ENCODE measurements at regions not wholly inside any gene's neighbourhood (a gene's known extent, or its start where the extent isn't known, plus 50 kb on each side); places are given as distances from the start of the nearest gene placed in this dataset.

- ChIA-PET POLR2A (interaction anchor here (0.6 kb wide), 1 partner anchor 108 kb away, joined by 6 read pairs; no protein-coding TSS in a partner anchor), CTCF (no interaction called here)
- H3K4me1 Mint-ChIP-seq (ENCODE audit: low read depth, unreplicated experiment), result no peaks in the 10 kb centered on the region
- Histone ChIP-seq H3K4me1 (no peaks in the 10 kb centered on the region), H3K9me3 (no peaks in the 10 kb centered on the region), H3K4me3 (ENCODE audit: low read depth, low read length) (no peak overlapping the region), H3K36me3 (ENCODE audit: control insufficient read depth, insufficient read depth, low read length) (no peaks in the 10 kb centered on the region), H3K27me3 (replicated peaks; ENCODE audit: control insufficient read depth, insufficient read depth, low read length) (no peaks in the 10 kb centered on the region)
- no peak overlapping the region for H3K4me3 Mint-ChIP-seq (ENCODE audit: unreplicated experiment)
- no peak overlapping the region for H3K27ac Mint-ChIP-seq (ENCODE audit: unreplicated experiment)
- no TSS peak for BruUV-seq (replicated peaks)
- no peaks in the 10 kb centered on the region for H3K9me3 Mint-ChIP-seq (ENCODE audit: unreplicated experiment)
- DNase-seq, result no peak
- no peak for TF ChIP-seq CTCF (IDR thresholded peaks at IDR 0.05; ENCODE audit: insufficient read depth in 1 of 2, low read depth in 1 of 2, low read length in 1 of 2, severe bottlenecking in 1 of 2, unreplicated experiment in 1 of 2)
- no peaks in the 10 kb centered on the region for H3K27me3 Mint-ChIP-seq (ENCODE audit: insufficient read depth, unreplicated experiment)
- no peaks in the 10 kb centered on the region for H3K36me3 Mint-ChIP-seq (ENCODE audit: insufficient read depth, unreplicated experiment)
- intact Hi-C loops (cut with micrococcal nuclease; ENCODE audit: unreplicated experiment), result no loop called here
Observed at GRCh38 chr5:125149110-125149509, 402.7 kb upstream of the ZNF608 start.

DNA sequence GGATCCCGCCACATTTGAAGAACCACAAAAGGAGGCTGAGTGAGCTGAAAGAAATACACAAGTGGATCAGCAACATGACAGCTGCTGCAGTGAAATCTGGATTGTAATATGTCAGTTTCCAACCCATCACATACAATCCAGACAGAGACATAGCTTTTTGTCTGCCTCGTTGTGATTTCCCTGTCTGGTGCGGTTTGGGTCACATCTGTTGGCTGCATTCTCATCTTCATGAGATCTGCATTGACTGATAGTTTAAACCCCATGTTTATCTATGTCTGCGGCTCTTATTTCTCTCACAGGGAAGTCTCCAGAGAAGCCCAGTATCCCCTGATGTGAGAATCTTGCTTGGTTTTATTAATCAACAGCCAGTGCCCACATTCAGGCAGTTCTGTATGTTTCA, 403.1 kb upstream of the ZNF608 start:
- H3K9me3 ChIP-seq, result no peaks in the 10 kb centered on the region

DNA sequence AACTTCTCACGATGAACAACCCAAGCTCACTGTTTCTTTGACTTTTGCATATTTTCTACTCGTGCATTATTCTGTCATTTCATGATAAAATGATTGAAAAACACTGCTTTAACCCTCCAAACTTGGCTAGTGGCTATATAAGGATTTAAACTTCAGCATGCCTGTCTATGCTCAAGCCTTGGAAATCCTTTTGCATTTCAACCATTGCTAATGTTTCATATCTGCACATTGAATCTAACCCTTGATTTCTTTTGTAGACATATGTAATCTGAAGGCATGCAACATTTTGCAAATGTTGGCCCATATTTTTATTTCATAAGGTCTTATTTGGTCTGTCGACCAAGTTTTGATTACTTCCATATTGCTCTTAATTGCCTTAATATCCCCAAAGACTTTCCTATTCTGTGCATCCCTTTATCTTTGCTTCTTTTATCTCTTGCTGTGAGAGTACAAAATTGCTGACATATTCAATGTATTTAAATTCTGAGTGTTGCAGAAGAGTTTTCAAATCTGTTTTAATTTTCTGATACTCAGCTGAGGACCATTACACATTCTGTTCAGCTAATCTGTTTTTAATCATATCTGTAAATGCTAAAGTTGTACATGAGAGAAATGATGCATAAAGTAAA, 403.7 kb upstream of the ZNF608 start:
- intact Hi-C loops (cut with micrococcal nuclease; ENCODE audit: unreplicated experiment), result no loop called here
- POLR2A ChIA-PET, result no interaction called here

More for the DNA sequence above, 403.1 kb upstream of the ZNF608 start:
- H3K4me3 Mint-ChIP-seq (ENCODE audit: unreplicated experiment), result no peak overlapping the region
- Histone ChIP-seq H3K27me3 (replicated peaks; ENCODE audit: control insufficient read depth, insufficient read depth, low read length) (no peaks in the 10 kb centered on the region), H3K4me3 (ENCODE audit: low read depth, low read length) (no peak overlapping the region), H3K4me1 (no peaks in the 10 kb centered on the region), H3K36me3 (ENCODE audit: control insufficient read depth, insufficient read depth, low read length) (no peaks in the 10 kb centered on the region)
- POLR2A ChIA-PET, result interaction anchor here (0.6 kb wide), 1 partner anchor 108 kb away, joined by 6 read pairs; no protein-coding TSS in a partner anchor
- no peak for TF ChIP-seq CTCF (IDR thresholded peaks at IDR 0.05; ENCODE audit: insufficient read depth in 1 of 2, low read depth in 1 of 2, low read length in 1 of 2, severe bottlenecking in 1 of 2, unreplicated experiment in 1 of 2)
- H3K9me3 Mint-ChIP-seq (ENCODE audit: unreplicated experiment), result peaks cover 2% of the 10 kb centered on the region
- DNase-seq, result no peak
- H3K4me1 Mint-ChIP-seq (ENCODE audit: low read depth, unreplicated experiment), result no peaks in the 10 kb centered on the region
- no peaks in the 10 kb centered on the region for H3K36me3 Mint-ChIP-seq (ENCODE audit: insufficient read depth, unreplicated experiment)
- no TSS peak for BruUV-seq (replicated peaks)
- CTCF ChIA-PET, result no interaction called here
- intact Hi-C loops (cut with micrococcal nuclease; ENCODE audit: unreplicated experiment), result no loop called here
- H3K27ac Mint-ChIP-seq (ENCODE audit: unreplicated experiment), result no peak overlapping the region
- no peaks in the 10 kb centered on the region for H3K27me3 Mint-ChIP-seq (ENCODE audit: insufficient read depth, unreplicated experiment)

More for the DNA sequence above, 403.7 kb upstream of the ZNF608 start:
- no peaks in the 10 kb centered on the region for H3K27me3 Mint-ChIP-seq (ENCODE audit: insufficient read depth, unreplicated experiment)
- no peak overlapping the region for H3K27ac Mint-ChIP-seq (ENCODE audit: unreplicated experiment)
- CTCF ChIA-PET, result no interaction called here
- Histone ChIP-seq H3K27me3 (replicated peaks; ENCODE audit: control insufficient read depth, insufficient read depth, low read length) (no peaks in the 10 kb centered on the region), H3K9me3 (no peaks in the 10 kb centered on the region), H3K36me3 (ENCODE audit: control insufficient read depth, insufficient read depth, low read length) (no peaks in the 10 kb centered on the region), H3K4me3 (ENCODE audit: low read depth, low read length) (no peak overlapping the region), H3K4me1 (no peaks in the 10 kb centered on the region)
- no peak for TF ChIP-seq CTCF (IDR thresholded peaks at IDR 0.05; ENCODE audit: insufficient read depth in 1 of 2, low read depth in 1 of 2, low read length in 1 of 2, severe bottlenecking in 1 of 2, unreplicated experiment in 1 of 2)
- no TSS peak for BruUV-seq (replicated peaks)
- H3K4me3 Mint-ChIP-seq (ENCODE audit: unreplicated experiment), result no peak overlapping the region
- no peak for DNase-seq
- H3K4me1 Mint-ChIP-seq (ENCODE audit: low read depth, unreplicated experiment), result no peaks in the 10 kb centered on the region
- no peaks in the 10 kb centered on the region for H3K36me3 Mint-ChIP-seq (ENCODE audit: insufficient read depth, unreplicated experiment)
- H3K9me3 Mint-ChIP-seq (ENCODE audit: unreplicated experiment), result peaks cover 9% of the 10 kb centered on the region
